Inflammatory macrophage (primary cell): ENCODE measurements at regions not wholly inside any gene's neighbourhood (a gene's known extent, or its start where the extent isn't known, plus 50 kb on each side); places are given as distances from the start of the nearest gene placed in this dataset.
A peak's percentile ranks its signal among the peaks of the same experiment; 100 is the strongest.
"Not testable (repeated sequence)": the region's sequence is repeated elsewhere in the genome, so short reads cannot be mapped to it uniquely, and the experiment has no call there.

Source experiments
- DNase-seq, 2 donors: peaks; one replicate each; pipeline ENCODE4 v3.0.0-alpha.2; 2020 to 2022

GRCh38 chr15:60137711-60138396 lies 133.7 kb downstream of the FOXB1 start:
- no peak for DNase-seq

GRCh38 chr15:60138397-60138968 lies 134.4 kb downstream of the FOXB1 start:
- DNase-seq: no peak

- DNase-seq: no peak
Measured at GRCh38 chr15:60152386-60152785, 148.3 kb downstream of the FOXB1 start.

GRCh38 chr15:60154764-60155325 lies 150.7 kb downstream of the FOXB1 start:
- no peak for DNase-seq

- no peak for DNase-seq
Measured at GRCh38 chr15:60155661-60156060, 151.6 kb downstream of the FOXB1 start.

- DNase-seq: no peak
Measured at GRCh38 chr15:60160909-60161308, 156.8 kb downstream of the FOXB1 start.

- no peak for DNase-seq
Measured at GRCh38 chr15:60161704-60162103, 157.6 kb downstream of the FOXB1 start.

GRCh38 chr15:60162251-60162967 lies 158.3 kb downstream of the FOXB1 start:
- no peak for DNase-seq

GRCh38 chr15:60162968-60163355 lies 158.9 kb downstream of the FOXB1 start:
- DNase-seq: no peak

- DNase-seq: no peak
Measured at GRCh38 chr15:60165111-60165510, 161.0 kb downstream of the FOXB1 start.

GRCh38 chr15:60172143-60172542 lies 168.0 kb downstream of the FOXB1 start:
- no peak for DNase-seq

GRCh38 chr15:60179786-60180391 lies 175.8 kb downstream of the FOXB1 start:
- peak; percentile 49 to 51 for DNase-seq

- DNase-seq: not testable (repeated sequence)
Measured at GRCh38 chr15:60181957-60182356, 177.8 kb downstream of the FOXB1 start.

GRCh38 chr15:60183366-60183765 lies 179.3 kb downstream of the FOXB1 start:
- DNase-seq: no peak

GRCh38 chr15:60184579-60184978 lies 180.5 kb downstream of the FOXB1 start:
- no peak for DNase-seq

GRCh38 chr15:60191016-60191415 lies 186.9 kb downstream of the FOXB1 start:
- DNase-seq: no peak

GRCh38 chr15:60191821-60192220 lies 187.7 kb downstream of the FOXB1 start:
- no peak for DNase-seq

- DNase-seq: no peak
Measured at GRCh38 chr15:60195611-60196010, 191.5 kb downstream of the FOXB1 start.

GRCh38 chr15:60204131-60204885 lies 193.5 kb downstream of the ANXA2 start:
- DNase-seq: no peak

GRCh38 chr15:60208709-60209108 lies 189.1 kb downstream of the ANXA2 start:
- no peak for DNase-seq

GRCh38 chr15:60212536-60212935 lies 185.2 kb downstream of the ANXA2 start:
- DNase-seq: peak in 1 of 2 donors; percentile 13

- no peak for DNase-seq
Measured at GRCh38 chr15:60213377-60214000, 184.3 kb downstream of the ANXA2 start.
